ENCODE measurements at regions not wholly inside any gene's neighbourhood (a gene's known extent, or its start where the extent isn't known, plus 50 kb on each side); places are given as distances from the start of the nearest gene placed in this dataset.
"Not testable (repeated sequence)": the region's sequence is repeated elsewhere in the genome, so short reads cannot be mapped to it uniquely, and the experiment has no call there.

GRCh38 chrX:151042842-151043241, 59.7 kb downstream of the HMGB3 start:
- no peak overlapping the region for H3K27ac ChIP-seq (ENCODE audit: low read length)
- H3K4me1 ChIP-seq (ENCODE audit: control insufficient read depth, insufficient read depth, low read length), result no peaks in the 10 kb centered on the region
- H3K9ac ChIP-seq (ENCODE audit: low read length in 2 of 2), result no peak overlapping the region
- H3K9me3 ChIP-seq (ENCODE audit: control insufficient read depth in 2 of 2, low read length in 2 of 2), result no peaks in the 10 kb centered on the region
- H3K27me3 ChIP-seq (ENCODE audit: control insufficient read depth in 1 of 2, insufficient read depth in 2 of 2, low read length in 2 of 2), result no peaks in the 10 kb centered on the region
- no peak overlapping the region for H3K4me3 ChIP-seq (ENCODE audit: low read length in 2 of 2)
- no peaks in the 10 kb centered on the region for H3K36me3 ChIP-seq (ENCODE audit: control insufficient read depth in 2 of 2, insufficient read depth in 2 of 2, low read length in 2 of 2)

- H3K27ac ChIP-seq (ENCODE audit: low read length); H3K27me3 ChIP-seq (ENCODE audit: control insufficient read depth in 1 of 2, insufficient read depth in 2 of 2, low read length in 2 of 2); H3K36me3 ChIP-seq (ENCODE audit: control insufficient read depth in 2 of 2, insufficient read depth in 2 of 2, low read length in 2 of 2); H3K9me3 ChIP-seq (ENCODE audit: control insufficient read depth in 2 of 2, low read length in 2 of 2); H3K4me1 ChIP-seq (ENCODE audit: control insufficient read depth, insufficient read depth, low read length); H3K9ac ChIP-seq (ENCODE audit: low read length in 2 of 2); H3K4me3 ChIP-seq (ENCODE audit: low read length in 2 of 2): not testable (repeated sequence)
These were observed 83.2 kb downstream of the HMGB3 start for GRCh38 chrX:151066373-151066772.

GRCh38 chrX:151073767-151074166, 90.6 kb downstream of the HMGB3 start:
- Histone ChIP-seq H3K27me3 (ENCODE audit: control insufficient read depth in 1 of 2, insufficient read depth in 2 of 2, low read length in 2 of 2) (no peaks in the 10 kb centered on the region), H3K9me3 (ENCODE audit: control insufficient read depth in 2 of 2, low read length in 2 of 2) (peaks cover 0 to 3% of the 10 kb centered on the region in 2 donors), H3K27ac (ENCODE audit: low read length) (no peak overlapping the region), H3K4me3 (ENCODE audit: low read length in 2 of 2) (no peak overlapping the region), H3K36me3 (ENCODE audit: control insufficient read depth in 2 of 2, insufficient read depth in 2 of 2, low read length in 2 of 2) (no peaks in the 10 kb centered on the region), H3K4me1 (ENCODE audit: control insufficient read depth, insufficient read depth, low read length) (no peaks in the 10 kb centered on the region), H3K9ac (ENCODE audit: low read length in 2 of 2) (no peak overlapping the region)

- Histone ChIP-seq H3K4me3 (ENCODE audit: low read length in 2 of 2) (no peak overlapping the region), H3K36me3 (ENCODE audit: control insufficient read depth in 2 of 2, insufficient read depth in 2 of 2, low read length in 2 of 2) (no peaks in the 10 kb centered on the region), H3K9ac (ENCODE audit: low read length in 2 of 2) (no peak overlapping the region), H3K4me1 (ENCODE audit: control insufficient read depth, insufficient read depth, low read length) (peaks cover 6% of the 10 kb centered on the region), H3K27ac (ENCODE audit: low read length) (no peak overlapping the region), H3K27me3 (ENCODE audit: control insufficient read depth in 1 of 2, insufficient read depth in 2 of 2, low read length in 2 of 2) (peaks cover 0 to 11% of the 10 kb centered on the region in 2 donors), H3K9me3 (ENCODE audit: control insufficient read depth in 2 of 2, low read length in 2 of 2) (no peaks in the 10 kb centered on the region)
These were observed 95.4 kb upstream of the GPR50 start for GRCh38 chrX:151081016-151081415.

GRCh38 chrX:151082077-151082948, 94.1 kb upstream of the GPR50 start:
- Histone ChIP-seq H3K9ac (ENCODE audit: low read length in 2 of 2) (no peak overlapping the region), H3K4me1 (ENCODE audit: control insufficient read depth, insufficient read depth, low read length) (peaks cover 6% of the 10 kb centered on the region), H3K27me3 (ENCODE audit: control insufficient read depth in 1 of 2, insufficient read depth in 2 of 2, low read length in 2 of 2) (peaks cover 0 to 11% of the 10 kb centered on the region in 2 donors), H3K27ac (ENCODE audit: low read length) (no peak overlapping the region), H3K4me3 (ENCODE audit: low read length in 2 of 2) (peak overlapping the region; percentile 34 to 59), H3K9me3 (ENCODE audit: control insufficient read depth in 2 of 2, low read length in 2 of 2) (no peaks in the 10 kb centered on the region), H3K36me3 (ENCODE audit: control insufficient read depth in 2 of 2, insufficient read depth in 2 of 2, low read length in 2 of 2) (no peaks in the 10 kb centered on the region)

- Histone ChIP-seq H3K4me1 (ENCODE audit: control insufficient read depth, insufficient read depth, low read length) (peaks cover 6% of the 10 kb centered on the region), H3K9me3 (ENCODE audit: control insufficient read depth in 2 of 2, low read length in 2 of 2) (no peaks in the 10 kb centered on the region), H3K4me3 (ENCODE audit: low read length in 2 of 2) (no peak overlapping the region), H3K27ac (ENCODE audit: low read length) (no peak overlapping the region), H3K27me3 (ENCODE audit: control insufficient read depth in 1 of 2, insufficient read depth in 2 of 2, low read length in 2 of 2) (peaks cover 0 to 17% of the 10 kb centered on the region in 2 donors), H3K36me3 (ENCODE audit: control insufficient read depth in 2 of 2, insufficient read depth in 2 of 2, low read length in 2 of 2) (no peaks in the 10 kb centered on the region), H3K9ac (ENCODE audit: low read length in 2 of 2) (no peak overlapping the region)
These were observed 91.9 kb upstream of the GPR50 start for GRCh38 chrX:151084454-151084853.

- H3K4me1 ChIP-seq (ENCODE audit: control insufficient read depth, insufficient read depth, low read length), result peaks cover 6% of the 10 kb centered on the region
- H3K36me3 ChIP-seq (ENCODE audit: control insufficient read depth in 2 of 2, insufficient read depth in 2 of 2, low read length in 2 of 2), result no peaks in the 10 kb centered on the region
- no peak overlapping the region for H3K27ac ChIP-seq (ENCODE audit: low read length)
- no peak overlapping the region for H3K9ac ChIP-seq (ENCODE audit: low read length in 2 of 2)
- no peak overlapping the region for H3K4me3 ChIP-seq (ENCODE audit: low read length in 2 of 2)
- peaks cover 0 to 18% of the 10 kb centered on the region in 2 donors for H3K27me3 ChIP-seq (ENCODE audit: control insufficient read depth in 1 of 2, insufficient read depth in 2 of 2, low read length in 2 of 2)
- H3K9me3 ChIP-seq (ENCODE audit: control insufficient read depth in 2 of 2, low read length in 2 of 2), result no peaks in the 10 kb centered on the region
These were observed 91.2 kb upstream of the GPR50 start for GRCh38 chrX:151085207-151085606.

GRCh38 chrX:151088221-151088620, 88.2 kb upstream of the GPR50 start:
- H3K27me3 ChIP-seq (ENCODE audit: control insufficient read depth in 1 of 2, insufficient read depth in 2 of 2, low read length in 2 of 2), result peaks cover 0 to 25% of the 10 kb centered on the region in 2 donors
- H3K9me3 ChIP-seq (ENCODE audit: control insufficient read depth in 2 of 2, low read length in 2 of 2), result no peaks in the 10 kb centered on the region
- no peaks in the 10 kb centered on the region for H3K4me1 ChIP-seq (ENCODE audit: control insufficient read depth, insufficient read depth, low read length)
- no peaks in the 10 kb centered on the region for H3K36me3 ChIP-seq (ENCODE audit: control insufficient read depth in 2 of 2, insufficient read depth in 2 of 2, low read length in 2 of 2)
- no peak overlapping the region for H3K27ac ChIP-seq (ENCODE audit: low read length)
- H3K4me3 ChIP-seq (ENCODE audit: low read length in 2 of 2), result no peak overlapping the region
- H3K9ac ChIP-seq (ENCODE audit: low read length in 2 of 2), result no peak overlapping the region

GRCh38 chrX:151099001-151099400, 77.4 kb upstream of the GPR50 start:
- H3K9ac ChIP-seq (ENCODE audit: low read length in 2 of 2), result no peak overlapping the region
- no peaks in the 10 kb centered on the region for H3K4me1 ChIP-seq (ENCODE audit: control insufficient read depth, insufficient read depth, low read length)
- H3K4me3 ChIP-seq (ENCODE audit: low read length in 2 of 2), result no peak overlapping the region
- H3K27me3 ChIP-seq (ENCODE audit: control insufficient read depth in 1 of 2, insufficient read depth in 2 of 2, low read length in 2 of 2), result peaks cover 0 to 7% of the 10 kb centered on the region in 2 donors
- H3K27ac ChIP-seq (ENCODE audit: low read length), result no peak overlapping the region
- H3K36me3 ChIP-seq (ENCODE audit: control insufficient read depth in 2 of 2, insufficient read depth in 2 of 2, low read length in 2 of 2), result no peaks in the 10 kb centered on the region
- H3K9me3 ChIP-seq (ENCODE audit: control insufficient read depth in 2 of 2, low read length in 2 of 2), result peaks cover 0 to 2% of the 10 kb centered on the region in 2 donors

GRCh38 chrX:151100799-151101198, 75.6 kb upstream of the GPR50 start:
- H3K9ac ChIP-seq (ENCODE audit: low read length in 2 of 2), result no peak overlapping the region
- peaks cover 0 to 2% of the 10 kb centered on the region in 2 donors for H3K9me3 ChIP-seq (ENCODE audit: control insufficient read depth in 2 of 2, low read length in 2 of 2)
- H3K4me1 ChIP-seq (ENCODE audit: control insufficient read depth, insufficient read depth, low read length), result no peaks in the 10 kb centered on the region
- H3K27ac ChIP-seq (ENCODE audit: low read length), result no peak overlapping the region
- H3K36me3 ChIP-seq (ENCODE audit: control insufficient read depth in 2 of 2, insufficient read depth in 2 of 2, low read length in 2 of 2), result no peaks in the 10 kb centered on the region
- H3K27me3 ChIP-seq (ENCODE audit: control insufficient read depth in 1 of 2, insufficient read depth in 2 of 2, low read length in 2 of 2), result peaks cover 0 to 7% of the 10 kb centered on the region in 2 donors
- H3K4me3 ChIP-seq (ENCODE audit: low read length in 2 of 2), result no peak overlapping the region

GRCh38 chrX:151113200-151113599, 63.2 kb upstream of the GPR50 start:
- not testable (repeated sequence) for H3K4me1 ChIP-seq (ENCODE audit: control insufficient read depth, insufficient read depth, low read length); H3K4me3 ChIP-seq (ENCODE audit: low read length in 2 of 2); H3K9ac ChIP-seq (ENCODE audit: low read length in 2 of 2); H3K36me3 ChIP-seq (ENCODE audit: control insufficient read depth in 2 of 2, insufficient read depth in 2 of 2, low read length in 2 of 2); H3K27ac ChIP-seq (ENCODE audit: low read length); H3K9me3 ChIP-seq (ENCODE audit: control insufficient read depth in 2 of 2, low read length in 2 of 2)
- peaks cover 0 to 16% of the 10 kb centered on the region in 2 donors for H3K27me3 ChIP-seq (ENCODE audit: control insufficient read depth in 1 of 2, insufficient read depth in 2 of 2, low read length in 2 of 2)
